Activated CD8-positive, alpha-beta memory T cell treated with anti-CD3 and anti-CD28 coated beads, Interleukin-2, amount 50 U/mL, for 48 hours (primary cell): ENCODE measurements at regions not wholly inside any gene's neighbourhood (a gene's known extent, or its start where the extent isn't known, plus 50 kb on each side); places are given as distances from the start of the nearest gene placed in this dataset.
"Not testable (repeated sequence)": the region's sequence is repeated elsewhere in the genome, so short reads cannot be mapped to it uniquely, and the experiment has no call there.

ENCODE experiments used
- DNase-seq: peaks from one replicate; pipeline ENCODE4 v3.0.0-alpha.2; 2020

- no peak for DNase-seq
Measured at GRCh38 chr13:50159607-50160006, 144.4 kb downstream of the KCNRG start.

GRCh38 chr13:50161052-50161451 lies 145.8 kb downstream of the KCNRG start:
- no peak for DNase-seq

GRCh38 chr13:50162001-50162400 lies 146.8 kb downstream of the KCNRG start:
- DNase-seq: no peak

- DNase-seq: no peak
Measured at GRCh38 chr13:50162567-50162966, 147.3 kb downstream of the KCNRG start.

GRCh38 chr13:50167224-50167947 lies 152.1 kb downstream of the KCNRG start:
- no peak for DNase-seq

- DNase-seq: no peak
Measured at GRCh38 chr13:50167967-50168366, 152.7 kb downstream of the KCNRG start.

- no peak for DNase-seq
Measured at GRCh38 chr13:50168786-50169185, 153.5 kb downstream of the KCNRG start.

GRCh38 chr13:50170447-50171037 lies 155.3 kb downstream of the KCNRG start:
- DNase-seq: no peak

GRCh38 chr13:50171590-50172282 lies 156.5 kb downstream of the KCNRG start:
- no peak for DNase-seq

- DNase-seq: not testable (repeated sequence)
Measured at GRCh38 chr13:50173045-50173444, 157.8 kb downstream of the KCNRG start.

GRCh38 chr13:50174630-50175029 lies 159.4 kb downstream of the KCNRG start:
- DNase-seq: no peak

GRCh38 chr13:50179977-50180376 lies 164.7 kb downstream of the KCNRG start:
- DNase-seq: no peak

- DNase-seq: not testable (repeated sequence)
Measured at GRCh38 chr13:50185769-50186763, 170.8 kb downstream of the KCNRG start.

GRCh38 chr13:50187352-50188029 lies 172.2 kb downstream of the KCNRG start:
- DNase-seq: no peak

- DNase-seq: no peak
Measured at GRCh38 chr13:50188696-50189095, 173.5 kb downstream of the KCNRG start.

GRCh38 chr13:50189450-50189849 lies 174.2 kb downstream of the KCNRG start:
- no peak for DNase-seq

- no peak for DNase-seq
Measured at GRCh38 chr13:50191004-50191403, 175.8 kb downstream of the KCNRG start.

- DNase-seq: no peak
Measured at GRCh38 chr13:50192272-50192813, 177.1 kb downstream of the KCNRG start.

- DNase-seq: no peak
Measured at GRCh38 chr13:50195045-50195444, 179.8 kb downstream of the KCNRG start.

GRCh38 chr13:50196118-50196517 lies 180.9 kb downstream of the KCNRG start:
- no peak for DNase-seq

GRCh38 chr13:50197705-50198104 lies 182.5 kb downstream of the KCNRG start:
- DNase-seq: no peak

- DNase-seq: no peak
Measured at GRCh38 chr13:50198508-50198907, 183.3 kb downstream of the KCNRG start.
